HG03460 (cell line): ENCODE measurements at regions not wholly inside any gene's neighbourhood (a gene's known extent, or its start where the extent isn't known, plus 50 kb on each side); places are given as distances from the start of the nearest gene placed in this dataset.
"Not testable (repeated sequence)": the region's sequence is repeated elsewhere in the genome, so short reads cannot be mapped to it uniquely, and the experiment has no call there.

Experiments used
- ATAC-seq: cut with Tn5 transposase; IDR thresholded peaks from one replicate; pipeline ENCODE4 v1.9.1; 2021; ENCODE audit not compliant: unreplicated experiment

DNA sequence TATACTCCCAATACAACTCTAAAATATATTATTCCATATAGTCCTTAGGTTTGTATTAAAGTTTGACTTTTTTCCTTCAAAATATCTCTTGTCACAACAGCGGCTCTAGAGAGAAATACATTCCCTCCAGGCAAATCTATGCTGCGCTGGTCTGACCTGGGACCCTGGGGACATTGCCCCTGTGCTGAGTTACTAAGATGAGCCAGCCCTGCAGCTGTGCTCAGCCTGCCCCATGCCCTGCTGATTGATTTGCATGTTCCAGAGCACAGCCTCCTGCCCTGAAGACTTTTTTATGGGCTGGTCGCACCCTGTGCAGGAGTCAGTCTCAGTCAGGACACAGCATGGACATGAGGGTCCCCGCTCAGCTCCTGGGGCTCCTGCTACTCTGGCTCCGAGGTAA, 1170.7 kb downstream of the RPIA start:
- ATAC-seq: not testable (repeated sequence)

DNA sequence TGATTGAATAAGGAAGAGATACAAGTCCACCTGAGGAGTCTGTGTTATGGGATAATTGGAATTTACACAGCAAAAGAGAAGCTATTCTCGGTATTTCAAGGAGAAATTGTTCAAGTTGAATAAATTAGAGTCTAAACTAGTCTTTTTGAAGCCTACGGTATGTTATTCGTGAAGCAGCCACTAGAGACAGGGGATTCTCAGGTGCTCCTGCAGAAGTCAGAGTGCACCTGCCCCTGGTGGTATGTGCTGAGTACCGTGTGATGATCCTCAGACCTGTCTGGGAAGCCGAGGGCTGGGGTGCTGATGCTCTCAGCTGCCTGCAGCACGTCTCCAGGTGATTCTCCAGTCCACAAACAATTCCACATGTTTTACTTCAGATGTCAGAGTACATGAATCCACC, 1171.7 kb downstream of the RPIA start:
- ATAC-seq: not testable (repeated sequence)

DNA sequence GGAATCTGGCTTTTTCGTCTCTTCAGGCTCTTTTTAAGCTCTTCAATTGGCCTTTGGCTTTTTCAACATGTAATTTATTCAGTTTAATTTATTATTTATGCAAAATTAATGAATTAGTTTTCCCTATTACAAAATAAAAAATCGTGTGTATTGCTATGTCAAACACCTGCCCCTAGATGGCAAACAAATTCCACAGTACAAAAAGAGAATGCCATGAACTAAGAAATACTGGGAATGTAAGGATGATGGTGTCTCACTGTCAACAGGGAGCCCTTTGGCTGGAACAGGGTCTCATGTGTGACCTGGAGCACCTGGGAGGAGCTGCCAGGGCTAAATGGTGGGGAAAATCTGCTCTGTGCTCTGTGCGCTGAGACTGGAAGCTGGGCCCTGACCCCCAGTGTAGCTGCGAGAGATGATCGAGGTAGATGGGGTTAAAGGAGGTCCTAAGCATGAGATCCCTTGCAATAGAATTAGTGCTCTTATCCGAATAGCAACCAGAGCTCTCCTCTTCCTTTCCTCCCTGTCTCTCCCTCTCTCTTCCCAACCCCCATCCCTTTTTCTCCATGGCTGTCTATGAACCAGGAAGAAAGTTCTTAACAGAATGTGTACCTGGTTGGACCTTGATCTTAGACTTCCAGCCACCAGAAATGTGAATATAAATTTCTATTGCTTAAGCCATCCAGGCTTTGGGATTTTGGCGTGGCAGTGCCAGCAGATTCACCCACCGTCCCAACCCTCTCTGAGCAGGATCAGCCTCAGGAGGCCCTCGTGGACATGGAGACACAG, 1183.5 kb downstream of the RPIA start:
- ATAC-seq: not testable (repeated sequence)

DNA sequence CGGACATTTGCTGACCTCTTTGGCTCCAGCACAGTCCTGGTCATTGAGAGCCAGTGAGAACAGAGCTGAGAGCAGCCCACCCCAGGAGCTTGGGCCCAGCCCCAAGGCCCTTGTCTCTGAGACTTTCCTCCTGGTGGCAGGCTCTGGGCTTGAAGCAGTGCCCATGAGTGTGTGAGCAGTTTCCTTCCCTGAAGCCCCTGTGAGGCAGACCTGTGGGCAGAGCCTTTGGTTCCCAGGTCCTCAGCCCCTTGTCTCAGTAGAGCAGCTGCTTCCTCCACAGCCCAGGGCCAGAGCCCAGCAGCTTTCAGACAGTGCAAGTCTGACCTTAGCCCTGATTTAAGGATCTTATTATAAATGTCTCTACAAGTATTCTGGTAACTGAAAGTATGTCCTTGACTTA, 1185.0 kb downstream of the RPIA start:
- ATAC-seq: not testable (repeated sequence)

DNA sequence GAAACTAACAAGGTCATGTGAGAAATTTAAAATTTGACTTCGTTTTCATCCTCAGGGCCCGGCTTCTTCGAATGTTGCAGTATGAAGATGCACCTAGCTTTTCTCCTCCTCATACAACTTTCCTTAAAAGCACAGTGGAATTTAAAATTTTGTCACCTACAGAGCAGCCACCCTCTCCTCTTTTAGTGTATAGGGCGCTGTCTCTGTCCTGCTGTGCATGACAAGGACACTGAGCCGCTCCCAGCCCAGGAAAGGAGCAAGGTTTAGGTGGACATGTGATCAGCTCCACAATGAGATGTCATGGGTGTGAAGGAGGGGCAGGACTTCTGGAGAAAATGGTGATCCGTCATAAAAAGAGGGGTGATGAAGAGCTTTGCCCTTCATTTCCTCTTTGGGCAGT, 1185.4 kb downstream of the RPIA start:
- ATAC-seq: not testable (repeated sequence)

DNA sequence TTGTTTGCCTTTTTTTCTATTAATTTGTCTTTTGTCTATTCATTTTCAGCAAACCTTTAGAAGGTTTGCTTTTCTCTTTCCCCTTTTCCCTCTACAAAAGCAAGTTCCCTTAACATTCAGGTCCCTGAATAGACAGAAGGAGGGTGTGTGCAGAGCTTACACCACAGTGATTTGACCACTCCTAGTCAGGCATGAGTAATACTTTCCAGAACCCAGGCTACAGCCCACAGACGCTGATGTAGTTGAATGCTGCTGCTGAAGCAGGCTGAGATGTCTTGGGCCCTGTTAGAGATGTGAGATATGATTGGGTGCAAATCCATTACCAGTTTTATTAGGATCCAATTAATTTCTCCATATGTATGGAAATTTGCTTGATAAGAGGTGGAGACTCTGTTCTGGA, 1191.4 kb downstream of the RPIA start:
- ATAC-seq: not testable (repeated sequence)

DNA sequence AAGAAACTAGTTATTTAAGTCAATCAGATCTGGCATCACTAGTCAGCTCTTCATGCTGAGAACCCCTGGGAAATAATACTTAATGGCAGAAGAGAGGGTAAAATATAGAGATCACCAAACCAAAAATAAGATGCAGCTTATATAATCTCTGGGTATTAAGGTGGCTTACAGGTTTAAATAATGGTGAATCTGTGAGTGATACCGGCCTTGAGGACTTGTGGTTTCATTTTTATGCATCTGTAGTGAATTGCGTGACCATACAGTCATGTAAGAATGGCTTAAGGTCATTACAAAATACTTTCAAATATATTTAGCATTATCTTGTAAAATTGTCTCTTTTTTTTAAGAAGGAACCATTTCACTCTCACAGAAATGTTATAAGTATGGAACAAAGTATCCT, 1192.2 kb downstream of the RPIA start:
- ATAC-seq: not testable (repeated sequence)

DNA sequence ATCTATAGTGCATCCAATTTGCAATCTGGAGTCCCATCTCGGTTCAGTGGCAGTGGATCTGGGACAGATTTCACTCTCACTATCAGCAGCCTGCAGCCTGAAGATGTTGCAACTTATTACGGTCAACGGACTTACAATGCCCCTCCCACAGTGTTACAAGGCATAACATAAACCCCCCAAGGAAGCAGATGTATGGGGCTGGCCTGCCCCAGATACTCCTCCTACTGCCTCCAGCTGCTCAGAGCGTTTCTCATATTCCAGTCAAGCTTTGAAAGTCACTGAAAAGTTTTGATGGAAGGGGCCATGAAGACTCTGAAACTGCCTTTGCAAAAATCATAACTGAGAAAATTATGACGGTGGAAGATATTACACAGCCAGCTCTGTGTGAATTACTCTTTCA, 1193.6 kb downstream of the RPIA start:
- not testable (repeated sequence) for ATAC-seq

DNA sequence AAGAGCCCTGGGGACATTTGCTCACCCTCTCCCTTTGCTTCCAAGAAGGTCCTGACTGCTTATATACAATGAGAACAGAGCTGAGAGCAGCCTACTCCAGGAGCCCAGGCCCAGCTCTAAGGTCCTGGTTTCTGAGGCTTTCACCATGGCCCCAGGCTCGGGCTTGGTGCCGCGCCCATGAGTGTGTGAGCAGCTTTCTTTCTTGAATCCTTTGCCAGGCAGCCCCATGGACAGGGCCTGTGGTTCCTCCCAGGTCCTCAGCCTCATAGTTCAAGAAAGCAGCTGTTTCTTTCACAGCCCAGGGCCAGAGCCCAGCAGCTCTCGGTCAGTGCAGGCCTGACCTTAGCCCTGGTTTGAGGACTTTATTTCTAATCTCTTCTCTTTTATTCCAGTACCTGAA, 1197.2 kb downstream of the RPIA start:
- ATAC-seq: not testable (repeated sequence)

DNA sequence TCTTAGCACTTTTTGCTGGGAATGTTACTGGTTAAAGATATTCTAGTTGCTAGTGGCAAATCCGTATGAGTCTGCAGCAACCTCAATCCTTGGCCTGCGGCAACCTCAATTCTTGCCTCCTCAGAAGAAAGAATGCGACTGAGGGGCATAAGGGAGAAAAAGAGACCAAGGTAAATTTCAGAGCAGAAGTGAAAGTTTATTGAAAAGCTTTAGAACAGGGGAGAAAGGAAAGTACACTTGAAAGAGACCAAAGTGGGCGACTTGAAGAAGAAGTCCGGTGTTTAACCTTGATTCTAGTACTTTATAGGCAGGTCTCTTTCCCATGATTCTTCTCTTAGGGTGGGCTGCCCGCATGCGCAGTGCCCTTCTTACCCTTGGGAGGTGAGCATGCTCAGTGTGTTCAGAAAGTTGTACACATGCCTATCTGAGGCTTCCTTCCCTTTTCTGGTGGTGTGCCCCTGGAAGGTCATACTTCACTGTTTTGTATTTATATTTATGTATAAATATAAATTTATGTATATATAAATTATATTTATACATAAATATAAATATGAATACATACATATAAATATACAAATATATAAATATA, 1198.8 kb downstream of the RPIA start:
- not testable (repeated sequence) for ATAC-seq

DNA sequence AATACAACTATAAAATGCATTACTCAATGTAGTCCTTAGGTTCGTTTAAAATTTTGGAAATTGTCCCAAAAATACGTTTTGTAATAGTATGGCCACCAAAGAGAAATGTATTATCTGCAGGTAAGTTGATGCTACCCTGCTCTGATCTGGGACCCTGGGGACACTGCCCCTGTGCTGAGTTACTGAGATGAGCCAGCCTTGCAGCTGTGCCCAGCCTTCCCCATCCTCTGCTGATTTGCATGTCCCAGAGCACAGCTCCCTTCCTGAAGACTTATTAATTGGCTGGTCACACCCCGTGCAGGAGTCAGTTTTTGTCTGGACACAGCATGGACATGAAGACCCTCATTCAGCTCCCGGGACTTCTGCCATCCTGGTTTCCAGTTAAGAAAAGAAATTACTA, 1203.5 kb downstream of the RPIA start:
- ATAC-seq: not testable (repeated sequence)

DNA sequence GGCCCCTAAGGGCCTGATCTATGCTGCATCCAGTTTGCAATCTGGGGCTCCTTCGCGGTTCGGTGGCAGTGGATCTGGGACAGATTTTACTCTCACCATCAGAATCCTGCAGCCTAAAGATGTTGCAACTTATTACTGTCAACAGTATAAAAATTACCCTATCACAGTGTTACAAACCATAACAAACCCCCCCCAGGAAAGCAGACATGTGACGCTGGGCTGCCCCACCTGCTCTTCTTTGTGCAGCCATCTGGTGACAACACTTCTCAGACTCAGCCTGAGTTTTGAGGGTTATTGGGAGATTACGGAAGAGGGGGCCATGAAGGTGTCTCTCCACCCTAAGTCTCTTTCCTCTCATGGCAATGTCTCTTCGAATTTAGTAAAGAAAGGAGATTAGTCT, 1204.2 kb downstream of the RPIA start:
- not testable (repeated sequence) for ATAC-seq

DNA sequence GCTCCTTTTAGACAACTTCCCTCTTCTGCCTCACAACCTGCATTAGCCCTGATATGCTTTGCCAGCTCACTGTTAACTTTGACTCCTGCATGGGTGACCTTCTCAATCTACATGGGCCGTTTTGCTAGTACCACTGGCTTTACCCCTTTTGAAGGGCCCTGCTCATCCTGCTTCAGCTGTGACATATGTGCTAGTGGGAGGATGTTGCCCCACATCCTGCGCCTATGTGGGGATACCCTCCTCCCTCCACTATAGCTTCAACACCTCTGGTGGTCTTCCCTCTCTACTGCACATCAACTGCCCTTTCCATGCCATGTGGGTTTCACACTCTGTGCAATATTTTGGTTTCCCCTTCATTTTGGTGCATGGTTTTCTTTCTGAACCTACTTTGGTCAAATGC, 1235.5 kb downstream of the RPIA start:
- ATAC-seq: not testable (repeated sequence)

DNA sequence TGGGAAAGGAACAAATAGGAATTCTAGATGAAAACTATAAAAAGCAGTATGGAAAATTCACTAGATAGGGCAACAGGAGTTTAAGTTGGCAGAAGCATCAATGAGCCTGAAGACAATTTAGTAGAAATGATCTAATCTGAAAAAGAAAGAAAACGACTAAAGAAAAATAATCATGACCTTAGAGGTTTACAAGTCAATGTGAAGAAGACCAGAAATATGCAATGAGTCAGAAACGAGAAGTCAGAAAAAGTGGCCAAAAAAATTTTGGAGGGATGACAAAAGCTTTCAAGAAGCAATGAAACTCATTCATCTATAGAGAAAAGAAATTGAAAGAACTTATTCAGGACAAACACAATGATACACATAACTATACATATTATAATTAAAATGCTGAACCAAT, 1244.0 kb downstream of the RPIA start:
- not testable (repeated sequence) for ATAC-seq

DNA sequence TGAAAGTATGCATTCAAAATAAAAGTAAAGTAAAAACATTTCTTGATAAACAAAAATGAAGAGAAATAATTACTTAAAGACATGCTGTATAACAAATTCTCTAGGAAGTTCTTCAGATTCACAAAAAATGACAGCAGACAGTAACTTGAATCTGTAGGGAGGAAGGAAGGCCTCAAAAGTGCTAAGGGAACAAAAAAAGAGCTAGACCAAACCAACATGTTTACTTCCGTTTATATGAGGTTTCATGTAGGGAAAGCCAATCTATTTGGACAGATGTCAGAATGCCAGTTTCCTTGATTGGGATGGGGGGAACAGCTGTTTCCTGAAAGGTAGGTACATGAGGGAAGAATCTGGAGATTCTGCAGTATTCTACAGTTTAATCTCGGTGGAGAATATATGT, 1244.5 kb downstream of the RPIA start:
- ATAC-seq: not testable (repeated sequence)

DNA sequence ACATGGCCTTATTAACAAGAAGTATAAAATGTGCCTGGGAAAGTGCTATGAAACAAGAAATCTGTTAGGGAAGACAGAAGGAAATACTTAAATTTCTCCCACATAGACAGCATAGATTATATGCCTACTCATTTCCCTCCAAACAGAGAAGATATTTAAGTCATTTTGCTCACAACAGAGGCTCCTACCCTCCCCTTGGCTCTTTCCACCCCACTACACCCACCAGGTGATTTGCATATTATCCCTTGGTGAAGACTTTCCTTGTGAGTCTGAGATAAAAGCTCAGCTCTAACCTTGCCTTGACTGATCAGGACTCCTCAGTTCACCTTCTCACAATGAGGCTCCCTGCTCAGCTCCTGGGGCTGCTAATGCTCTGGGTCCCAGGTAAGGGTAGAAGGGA, 1245.1 kb downstream of the RPIA start:
- not testable (repeated sequence) for ATAC-seq

DNA sequence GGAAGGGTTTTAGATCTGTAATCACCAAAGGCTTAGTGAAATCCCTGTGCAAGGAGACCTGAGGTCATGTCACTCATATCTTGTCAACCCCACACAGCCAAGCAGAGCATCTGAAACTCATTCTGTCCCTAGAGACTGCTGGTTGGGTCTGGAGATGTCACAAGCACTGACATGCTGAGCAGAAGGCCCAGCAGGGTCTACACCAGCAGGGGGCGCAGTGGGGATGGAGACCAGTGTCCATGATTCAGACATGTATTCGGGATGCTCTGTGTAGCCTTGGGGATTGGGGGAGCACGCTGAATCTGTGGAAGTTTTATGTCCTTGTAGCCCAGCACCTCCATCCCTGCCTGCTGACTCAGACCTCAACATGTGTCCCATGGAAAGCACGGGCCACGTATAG, 1247.3 kb downstream of the RPIA start:
- peak; percentile 91 for ATAC-seq

DNA sequence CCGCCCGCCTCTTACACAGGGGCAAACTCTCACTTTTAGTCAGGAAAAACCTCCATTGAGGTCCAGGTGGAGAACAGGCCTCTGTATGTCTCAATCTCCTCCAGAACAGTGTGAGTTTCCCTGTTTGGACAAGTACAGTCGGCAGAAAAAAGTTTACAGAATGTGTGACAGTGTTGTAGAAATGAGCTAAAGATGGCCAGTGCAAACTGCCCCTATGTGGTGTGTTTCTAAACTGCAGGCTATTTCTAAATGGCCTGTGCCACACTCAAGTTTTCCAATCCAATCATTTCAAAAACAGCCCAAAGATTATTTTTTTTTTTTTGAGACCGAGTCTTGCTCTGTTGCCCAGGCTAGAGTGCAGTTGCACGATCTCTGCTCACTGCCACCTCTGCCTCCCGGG, 1252.8 kb downstream of the RPIA start:
- ATAC-seq: not testable (repeated sequence)

DNA sequence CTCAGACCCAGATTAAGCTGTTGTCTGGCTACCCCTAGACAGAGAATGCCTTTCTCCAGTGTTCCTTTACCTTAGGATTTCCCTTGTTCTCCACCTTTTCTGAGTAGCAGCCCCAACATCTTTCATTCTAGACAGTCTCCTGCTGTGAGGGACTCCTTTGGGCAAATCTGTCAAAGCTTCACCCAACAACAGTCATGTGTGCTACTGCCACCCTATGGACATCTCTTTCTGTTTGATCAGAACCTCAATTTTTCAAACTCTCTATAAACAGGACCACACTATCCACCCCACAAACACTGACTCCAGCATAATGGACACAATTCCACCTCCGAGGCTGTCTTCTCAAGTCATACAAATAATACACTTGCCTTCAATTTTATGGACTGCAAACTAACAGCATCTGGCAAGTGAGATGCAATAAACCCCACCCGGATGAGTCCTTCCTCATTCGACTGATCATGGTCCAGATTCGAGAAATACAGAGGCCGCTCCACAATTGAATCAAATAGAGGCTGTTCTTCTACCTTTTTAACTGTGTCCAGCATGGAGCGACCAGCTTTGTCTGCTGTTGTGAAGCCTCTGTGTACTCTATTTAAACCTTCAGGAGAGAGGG, 1253.6 kb downstream of the RPIA start:
- not testable (repeated sequence) for ATAC-seq

DNA sequence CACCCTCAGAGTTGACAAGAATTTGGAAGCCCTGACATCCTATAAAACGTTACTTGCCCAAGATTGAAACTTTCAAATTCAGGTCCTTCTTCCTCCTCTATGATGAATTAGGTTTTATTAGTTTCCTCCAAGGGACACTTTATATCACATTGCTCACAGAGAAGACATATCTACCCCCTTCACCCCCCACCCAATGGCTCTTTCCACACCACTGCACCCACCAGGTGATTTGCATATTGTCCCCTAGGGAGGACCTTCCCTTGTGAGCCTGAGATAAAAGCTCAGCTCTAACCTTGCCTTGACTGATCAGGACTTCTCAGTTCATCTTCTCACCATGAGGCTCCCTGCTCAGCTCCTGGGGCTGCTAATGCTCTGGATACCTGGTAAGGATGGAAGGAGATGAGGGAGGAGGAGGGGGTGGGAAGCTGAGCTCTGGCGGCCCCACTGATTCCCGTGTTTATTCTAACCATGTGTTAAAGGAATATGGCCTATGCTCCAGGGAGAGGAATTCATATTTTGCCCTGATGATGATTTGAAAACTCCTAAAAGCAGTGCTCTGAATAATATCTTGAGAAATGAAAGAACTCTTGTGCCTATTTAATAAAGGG, 1255.8 kb downstream of the RPIA start:
- not testable (repeated sequence) for ATAC-seq

DNA sequence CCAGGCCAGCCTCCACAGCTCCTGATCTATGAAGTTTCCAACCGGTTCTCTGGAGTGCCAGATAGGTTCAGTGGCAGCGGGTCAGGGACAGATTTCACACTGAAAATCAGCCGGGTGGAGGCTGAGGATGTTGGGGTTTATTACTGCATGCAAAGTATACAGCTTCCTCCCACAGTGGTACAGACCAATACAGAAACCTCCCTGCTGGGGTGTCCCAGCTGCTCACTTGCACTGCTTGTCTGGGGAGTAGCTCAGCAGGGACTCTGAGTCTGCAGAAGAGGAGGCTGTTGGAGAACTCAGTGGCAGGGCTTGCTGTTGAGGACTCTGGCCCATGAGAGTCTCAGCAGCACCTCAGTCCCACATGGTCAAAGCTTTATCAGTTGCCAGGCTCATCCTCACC, 1256.6 kb downstream of the RPIA start:
- not testable (repeated sequence) for ATAC-seq

DNA sequence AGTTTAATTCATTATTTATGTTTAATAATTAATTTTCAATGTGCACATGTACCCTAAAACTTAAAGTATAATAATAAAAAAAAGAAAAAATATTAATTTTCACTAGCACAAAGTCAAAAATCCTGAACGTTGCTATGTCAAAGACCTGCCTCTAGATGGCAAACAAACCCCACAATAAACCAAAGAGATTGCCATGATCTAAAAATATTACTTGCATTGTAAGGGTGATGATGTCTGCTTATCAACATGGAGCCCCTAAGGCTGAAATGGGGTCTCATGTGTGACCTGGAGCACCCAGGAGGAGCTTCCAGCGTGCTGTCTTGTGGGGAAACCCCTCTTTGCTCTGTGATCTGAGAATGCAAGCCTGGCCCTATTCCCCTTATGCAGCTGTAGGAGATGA, 1259.3 kb downstream of the RPIA start:
- not testable (repeated sequence) for ATAC-seq
